T-helper 9 cell (primary cell): ENCODE measurements at regions not wholly inside any gene's neighbourhood (a gene's known extent, or its start where the extent isn't known, plus 50 kb on each side); places are given as distances from the start of the nearest gene placed in this dataset.

ENCODE experiments used
- DNase-seq: peaks from one replicate; pipeline ENCODE4 v3.0.0-alpha.2; 2020

GRCh38 chr1:201710632-201711597 is 118.0 kb upstream of the IPO9 start:
- no peak for DNase-seq

- no peak for DNase-seq
Observed at GRCh38 chr1:201711811-201712210, 117.1 kb upstream of the IPO9 start.

- DNase-seq = no peak
Observed at GRCh38 chr1:201712387-201713085, 116.4 kb upstream of the IPO9 start.

GRCh38 chr1:201713086-201713810 is 115.7 kb upstream of the IPO9 start:
- no peak for DNase-seq

- no peak for DNase-seq
Observed at GRCh38 chr1:201714542-201715329, 114.2 kb upstream of the IPO9 start.

GRCh38 chr1:201715351-201715750 is 113.6 kb upstream of the IPO9 start:
- no peak for DNase-seq

- DNase-seq = no peak
Observed at GRCh38 chr1:201715801-201716741, 112.9 kb upstream of the IPO9 start.

- no peak for DNase-seq
Observed at GRCh38 chr1:201716742-201717135, 112.2 kb upstream of the IPO9 start.

GRCh38 chr1:201717286-201717685 is 111.7 kb upstream of the IPO9 start:
- DNase-seq = no peak

GRCh38 chr1:201718346-201719202 is 110.4 kb upstream of the IPO9 start:
- DNase-seq = no peak

GRCh38 chr1:201719812-201720521 is 109.0 kb upstream of the IPO9 start:
- DNase-seq = no peak

GRCh38 chr1:201720522-201720844 is 108.5 kb upstream of the IPO9 start:
- no peak for DNase-seq

- DNase-seq = no peak
Observed at GRCh38 chr1:201721082-201722049, 107.6 kb upstream of the IPO9 start.

GRCh38 chr1:201724039-201724765 is 104.8 kb upstream of the IPO9 start:
- DNase-seq = no peak

GRCh38 chr1:201724766-201725118 is 104.2 kb upstream of the IPO9 start:
- no peak for DNase-seq

GRCh38 chr1:201726700-201727099 is 102.3 kb upstream of the IPO9 start:
- DNase-seq = no peak

- no peak for DNase-seq
Observed at GRCh38 chr1:201728731-201729130, 100.2 kb upstream of the IPO9 start.
